NT2/D1 (cell line): ENCODE measurements at regions not wholly inside any gene's neighbourhood (a gene's known extent, or its start where the extent isn't known, plus 50 kb on each side); places are given as distances from the start of the nearest gene placed in this dataset.

Experiments used
- YY1 ChIP-seq: IDR thresholded peaks from 2 replicates; pipeline ENCODE4 v1.6.1; 2011; ENCODE audit not compliant: insufficient read length, insufficient read depth
- ZNF274 ChIP-seq: IDR thresholded peaks from 2 replicates; pipeline ENCODE4 v1.6.1; 2011; ENCODE audit warnings: mild to moderate bottlenecking, low read depth, low read length

- TF ChIP-seq YY1 (no peak), ZNF274 (no peak)
Observed at GRCh38 chr2:64344999-64345576, 108.9 kb upstream of the LGALSL start.
